ENCODE measurements at regions not wholly inside any gene's neighbourhood (a gene's known extent, or its start where the extent isn't known, plus 50 kb on each side); places are given as distances from the start of the nearest gene placed in this dataset.

DNA sequence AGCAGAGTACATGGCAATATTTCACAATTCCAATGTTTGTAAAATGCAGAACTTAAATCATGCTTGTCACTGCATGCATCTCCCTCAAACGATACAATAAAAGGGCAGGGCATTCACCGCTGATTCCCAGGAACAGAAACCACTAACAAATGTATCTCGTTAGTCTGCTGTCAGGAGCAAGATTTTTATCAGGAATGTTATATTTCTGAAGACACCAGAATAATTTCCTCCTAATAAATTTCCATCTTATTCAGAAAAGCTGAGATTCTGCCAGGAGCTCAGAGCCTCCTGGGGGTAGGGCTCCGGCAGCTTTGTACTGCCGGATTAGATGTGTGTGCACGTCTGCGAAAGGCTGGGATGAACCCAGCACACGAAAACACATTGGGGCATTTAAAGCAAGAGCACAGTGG is 54.0 kb upstream of the LDB2 start:
- no peak for TF ChIP-seq EZH2 (IDR thresholded peaks at IDR 0.05; ENCODE audit: insufficient read depth, poor library complexity, severe bottlenecking)
- no peak for TF ChIP-seq EZH2phosphoT487 (IDR thresholded peaks at IDR 0.05; ENCODE audit: insufficient read depth, low read depth)
